Osteoblast (primary cell): ENCODE measurements at regions not wholly inside any gene's neighbourhood (a gene's known extent, or its start where the extent isn't known, plus 50 kb on each side); places are given as distances from the start of the nearest gene placed in this dataset.
"Not testable (repeated sequence)": the region's sequence is repeated elsewhere in the genome, so short reads cannot be mapped to it uniquely, and the experiment has no call there.

Experiments used
- DNase-seq: peaks from one replicate; pipeline ENCODE4 v3.0.0; 2011; ENCODE audit warnings: low spot score, mixed read lengths; ENCODE audit not compliant: insufficient read length; ENCODE audit errors: missing footprints
- H2AFZ ChIP-seq: 2 replicates; pipeline ENCODE4 v1.6.0; 2011; ENCODE audit warnings: mild to moderate bottlenecking, low read length
- H3K27ac ChIP-seq: 2 replicates; pipeline ENCODE4 v1.5.1; 2011; ENCODE audit warnings: mild to moderate bottlenecking, low read depth, low read length, moderate library complexity
- H3K27me3 ChIP-seq: 2 replicates; pipeline ENCODE4 v1.6.0; 2012; ENCODE audit warnings: mild to moderate bottlenecking, control low read depth, inconsistent platforms, low read length, moderate library complexity; ENCODE audit not compliant: insufficient read depth
- H3K36me3 ChIP-seq: 2 replicates; pipeline ENCODE4 v1.5.1; 2011; ENCODE audit warnings: mild to moderate bottlenecking, low read length, control low read depth, moderate library complexity; ENCODE audit not compliant: insufficient read depth
- H3K4me1 ChIP-seq: 2 replicates; pipeline ENCODE4 v1.5.1; 2011; ENCODE audit warnings: mild to moderate bottlenecking, low read length, control low read depth, moderate library complexity; ENCODE audit not compliant: insufficient read depth
- H3K4me2 ChIP-seq: 2 replicates; pipeline ENCODE4 v1.6.0; 2011; ENCODE audit warnings: mild to moderate bottlenecking, low read length; ENCODE audit not compliant: insufficient read depth
- H3K4me3 ChIP-seq: fragments of 200-600 bp; sonication (generic); 3 replicates; pipeline ENCODE4 v1.5.1; 2012; ENCODE audit warnings: mild to moderate bottlenecking, low read length, inconsistent platforms; ENCODE audit not compliant: insufficient read depth
- H3K79me2 ChIP-seq: 2 replicates; pipeline ENCODE4 v1.6.0; 2012; ENCODE audit warnings: mild to moderate bottlenecking, low read length, control low read depth, inconsistent platforms; ENCODE audit not compliant: insufficient read depth
- H3K9me3 ChIP-seq: 2 replicates; pipeline ENCODE4 v1.5.1; 2011; ENCODE audit warnings: low read depth, low read length, control low read depth
- H4K20me1 ChIP-seq: 2 replicates; pipeline ENCODE4 v1.6.0; 2012; ENCODE audit warnings: mild to moderate bottlenecking, low read length, control low read depth; ENCODE audit not compliant: insufficient read depth
- CTCF ChIP-seq: IDR thresholded peaks from 2 replicates; pipeline ENCODE4 v1.5.1; 2011; ENCODE audit warnings: mild to moderate bottlenecking, low read depth, low read length, moderate library complexity; ENCODE audit errors: extremely low read depth

- DNase-seq, result no peak
- Histone ChIP-seq H3K27ac (peak overlapping the region; percentile 58), H3K79me2 (no peaks in the 10 kb centered on the region), H3K36me3 (no peaks in the 10 kb centered on the region), H3K4me3 (no peak overlapping the region), H4K20me1 (no peaks in the 10 kb centered on the region), H3K9me3 (no peaks in the 10 kb centered on the region), H3K4me2 (peak overlapping the region; percentile 16), H3K4me1 (peaks cover 18% of the 10 kb centered on the region), H2AFZ (peak overlapping the region; percentile 33), H3K27me3 (no peaks in the 10 kb centered on the region)
- no peak for TF ChIP-seq CTCF
Measured at GRCh38 chr3:153246331-153246730, 84.3 kb downstream of the RAP2B start.

- DNase-seq, result peak; percentile 81
- peaks cover 18% of the 10 kb centered on the region for H3K4me1 ChIP-seq
- H3K79me2 ChIP-seq, result no peaks in the 10 kb centered on the region
- peak overlapping the region; percentile 16 for H3K4me2 ChIP-seq
- H3K36me3 ChIP-seq, result no peaks in the 10 kb centered on the region
- no peaks in the 10 kb centered on the region for H3K9me3 ChIP-seq
- H3K27me3 ChIP-seq, result no peaks in the 10 kb centered on the region
- H4K20me1 ChIP-seq, result no peaks in the 10 kb centered on the region
- peak overlapping the region; percentile 58 for H3K27ac ChIP-seq
- peak overlapping the region; percentile 33 for H2AFZ ChIP-seq
- TF ChIP-seq CTCF, result no peak
- H3K4me3 ChIP-seq, result no peak overlapping the region
Measured at GRCh38 chr3:153246806-153247205, 84.8 kb downstream of the RAP2B start.

GRCh38 chr3:153247331-153248330 is 85.6 kb downstream of the RAP2B start:
- TF ChIP-seq CTCF, result no peak
- no peak overlapping the region for H3K4me2 ChIP-seq

GRCh38 chr3:153248835-153249234 is 86.8 kb downstream of the RAP2B start:
- not testable (repeated sequence) for H3K36me3 ChIP-seq, H3K4me3 ChIP-seq, H3K4me2 ChIP-seq, H3K79me2 ChIP-seq, H3K27me3 ChIP-seq, H3K9me3 ChIP-seq, H4K20me1 ChIP-seq, H3K27ac ChIP-seq, H2AFZ ChIP-seq, DNase-seq
- H3K4me1 ChIP-seq, result peaks cover 18% of the 10 kb centered on the region

More at GRCh38 chr3:153247331-153248330, 85.6 kb downstream of the RAP2B start:
- Histone ChIP-seq H3K27ac (peak overlapping the region; percentile 58), H3K27me3 (no peaks in the 10 kb centered on the region), H3K36me3 (no peaks in the 10 kb centered on the region), H3K9me3 (no peaks in the 10 kb centered on the region), H4K20me1 (no peaks in the 10 kb centered on the region), H2AFZ (no peak overlapping the region), H3K79me2 (no peaks in the 10 kb centered on the region), H3K4me1 (peaks cover 18% of the 10 kb centered on the region), H3K4me3 (no peak overlapping the region)
- no peak for DNase-seq
